AG09319 (cell line): ENCODE measurements at regions not wholly inside any gene's neighbourhood (a gene's known extent, or its start where the extent isn't known, plus 50 kb on each side); places are given as distances from the start of the nearest gene placed in this dataset.

Experiments
- DNase-seq: peaks from one replicate; pipeline ENCODE4 v3.0.0-alpha.2; 2010; ENCODE audit warnings: low read depth; ENCODE audit errors: extremely low read depth
- TF ChIP-seq, protein P1 (sequence below): IDR thresholded peaks from 2 replicates; pipeline ENCODE4 v1.5.1; 2011; ENCODE audit warnings: low read depth, mild to moderate bottlenecking, inconsistent platforms, low read length, moderate library complexity

DNA sequence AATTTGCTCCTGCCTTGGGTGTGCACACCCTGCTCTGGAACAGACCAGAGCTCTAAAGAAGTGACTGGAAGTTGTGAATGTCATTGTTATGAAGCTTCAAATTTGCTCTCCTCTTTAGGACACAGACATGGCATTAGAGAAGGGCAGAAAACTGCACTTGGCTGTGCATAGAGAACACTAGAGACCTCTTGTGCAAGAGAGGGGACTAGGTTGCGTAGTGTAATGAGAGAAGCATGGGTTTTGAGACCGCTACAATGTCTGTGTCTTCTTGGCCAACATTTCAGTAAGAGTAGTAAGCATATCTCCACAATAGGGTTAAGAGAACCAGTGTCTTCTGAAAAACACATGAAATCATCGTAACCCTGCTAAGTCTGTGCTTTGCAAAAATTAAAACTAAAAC, 423.3 kb downstream of the SPRY2 start:
- TF ChIP-seq, protein P1, sequence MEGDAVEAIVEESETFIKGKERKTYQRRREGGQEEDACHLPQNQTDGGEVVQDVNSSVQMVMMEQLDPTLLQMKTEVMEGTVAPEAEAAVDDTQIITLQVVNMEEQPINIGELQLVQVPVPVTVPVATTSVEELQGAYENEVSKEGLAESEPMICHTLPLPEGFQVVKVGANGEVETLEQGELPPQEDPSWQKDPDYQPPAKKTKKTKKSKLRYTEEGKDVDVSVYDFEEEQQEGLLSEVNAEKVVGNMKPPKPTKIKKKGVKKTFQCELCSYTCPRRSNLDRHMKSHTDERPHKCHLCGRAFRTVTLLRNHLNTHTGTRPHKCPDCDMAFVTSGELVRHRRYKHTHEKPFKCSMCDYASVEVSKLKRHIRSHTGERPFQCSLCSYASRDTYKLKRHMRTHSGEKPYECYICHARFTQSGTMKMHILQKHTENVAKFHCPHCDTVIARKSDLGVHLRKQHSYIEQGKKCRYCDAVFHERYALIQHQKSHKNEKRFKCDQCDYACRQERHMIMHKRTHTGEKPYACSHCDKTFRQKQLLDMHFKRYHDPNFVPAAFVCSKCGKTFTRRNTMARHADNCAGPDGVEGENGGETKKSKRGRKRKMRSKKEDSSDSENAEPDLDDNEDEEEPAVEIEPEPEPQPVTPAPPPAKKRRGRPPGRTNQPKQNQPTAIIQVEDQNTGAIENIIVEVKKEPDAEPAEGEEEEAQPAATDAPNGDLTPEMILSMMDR = no peak
- DNase-seq = no peak

DNA sequence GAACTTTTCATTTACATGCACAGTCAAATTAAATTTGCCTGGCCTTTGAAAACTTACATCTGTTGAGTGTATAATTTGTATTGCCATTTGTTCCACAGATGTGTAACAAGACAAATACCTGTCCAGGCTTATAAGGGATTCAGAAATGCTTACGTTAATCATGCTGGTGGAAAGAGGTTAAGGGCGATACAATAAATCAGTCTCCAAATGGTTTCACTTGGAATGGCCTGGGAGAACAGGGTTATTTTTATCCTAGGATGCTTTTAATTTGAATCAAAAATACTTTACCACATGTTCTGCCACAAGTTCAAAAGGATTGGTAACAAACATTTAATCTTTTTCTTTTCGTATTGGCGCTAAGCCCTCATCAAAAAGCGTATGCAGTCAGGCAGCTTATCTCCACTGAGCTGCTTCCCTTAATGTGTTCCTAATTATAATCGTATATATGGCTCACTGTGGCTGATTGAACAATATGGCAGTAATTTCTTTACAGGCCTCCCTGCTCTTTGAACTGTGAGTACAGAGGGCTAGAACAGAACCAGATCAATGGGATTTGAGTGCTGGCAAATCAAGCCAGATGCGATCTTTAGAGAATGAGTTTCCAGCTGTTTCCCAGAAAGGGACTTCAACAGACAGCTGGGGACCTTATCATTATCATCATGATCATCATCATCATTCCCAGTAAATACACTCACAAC, 425.7 kb downstream of the SPRY2 start:
- no peak for DNase-seq
- TF ChIP-seq, protein P1 = no peak

DNA sequence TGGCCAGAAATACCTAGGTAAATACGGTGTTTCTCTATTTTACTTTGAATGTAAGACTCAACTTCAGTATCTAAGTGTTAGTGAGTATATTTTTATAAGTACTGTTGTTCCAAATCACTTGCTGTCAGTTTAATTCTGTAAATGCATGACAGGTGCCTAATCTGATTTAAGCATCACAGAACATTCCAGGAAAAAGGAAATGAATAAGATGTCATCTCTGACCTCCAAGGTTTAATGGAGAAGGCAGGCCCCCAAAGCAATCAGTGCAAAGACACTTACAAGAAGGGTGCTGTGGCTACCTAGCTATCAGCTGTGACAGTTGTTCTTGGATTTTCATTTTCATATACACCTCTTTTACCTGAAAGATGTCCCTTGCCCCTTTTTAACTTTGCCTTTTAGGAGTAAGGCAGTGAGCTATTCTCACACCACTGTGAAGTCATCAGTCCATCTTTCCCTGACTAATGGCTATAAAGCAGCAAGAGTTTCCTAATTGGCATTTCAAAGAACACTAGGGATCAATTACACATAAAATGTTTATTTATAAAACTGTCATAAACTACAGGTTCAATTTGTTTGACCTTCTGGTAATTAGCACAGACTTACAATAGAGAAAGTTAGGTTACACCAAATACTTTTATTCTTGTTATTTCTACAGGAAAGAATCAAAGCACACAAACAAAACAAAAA, 427.6 kb downstream of the SPRY2 start:
- DNase-seq = no peak
- TF ChIP-seq, protein P1 = no peak

DNA sequence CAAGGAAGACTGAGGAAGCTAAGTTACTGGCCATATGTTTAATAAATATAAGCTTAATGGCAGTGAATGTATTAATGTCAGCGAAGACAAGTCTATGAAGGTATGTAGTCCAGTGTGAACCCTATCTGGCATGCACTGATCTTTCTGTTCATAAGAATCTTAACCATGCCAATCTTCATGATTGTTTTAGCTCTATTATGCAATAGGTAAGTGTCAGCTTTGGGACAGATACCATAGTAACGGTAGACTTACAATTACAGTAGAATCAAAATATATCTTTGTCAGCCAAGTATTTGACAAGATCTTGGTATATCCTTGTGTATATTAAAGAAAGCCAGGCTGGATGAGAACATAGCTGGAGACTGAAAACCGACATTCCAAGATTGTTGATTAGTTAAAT, 428.5 kb downstream of the SPRY2 start:
- TF ChIP-seq, protein P1 = no peak
- no peak for DNase-seq

DNA sequence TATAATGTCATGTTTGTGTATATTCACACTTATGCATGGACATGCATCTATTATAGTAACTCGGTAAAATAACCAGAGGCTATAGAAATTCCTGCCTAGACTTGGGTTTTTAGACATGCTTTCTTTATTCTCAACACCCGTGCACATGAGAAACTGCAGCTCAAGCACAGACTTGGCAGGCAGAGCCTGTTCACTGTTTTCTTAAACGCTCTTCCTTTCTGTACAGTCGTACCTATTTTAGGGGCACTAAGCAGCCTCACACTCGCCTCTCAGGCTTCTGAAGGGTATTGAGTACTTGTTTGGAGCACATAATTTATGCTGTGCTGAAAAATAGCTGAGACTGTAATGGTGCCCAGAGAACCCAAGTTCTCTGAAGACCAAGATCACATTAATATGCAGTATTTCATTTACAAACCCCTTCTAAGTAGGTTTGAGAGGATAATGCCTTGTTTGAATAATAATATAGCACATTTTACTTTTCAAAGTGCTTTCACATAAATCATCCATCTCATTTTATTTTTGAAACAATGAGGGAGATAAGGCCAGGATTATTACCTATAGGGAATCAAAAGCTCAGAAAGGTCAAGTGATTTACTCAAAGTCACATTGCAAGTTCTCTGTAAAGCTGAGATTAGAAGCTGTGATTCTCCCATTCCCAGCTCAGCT, 429.9 kb downstream of the SPRY2 start:
- TF ChIP-seq, protein P1 = no peak
- DNase-seq = no peak

DNA sequence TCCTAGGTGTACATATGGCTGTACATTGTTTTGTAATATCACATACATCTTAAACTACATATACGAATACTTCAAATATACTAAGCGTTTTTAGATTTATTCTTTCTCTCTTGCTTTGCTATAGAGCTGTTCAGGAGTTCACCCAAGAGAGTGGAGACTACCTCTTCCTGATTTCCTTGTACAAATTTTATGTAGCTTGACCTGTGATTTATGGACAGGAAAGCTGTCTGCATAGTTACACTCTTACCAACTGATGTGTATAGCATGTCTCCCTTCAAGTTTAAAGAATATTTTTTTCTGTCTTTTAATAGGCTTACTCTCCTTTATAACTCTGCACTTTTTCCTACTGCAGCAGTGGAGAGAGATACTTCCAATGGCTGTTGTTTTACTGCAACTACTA, 428.7 kb downstream of the NDFIP2 start:
- DNase-seq = no peak
- TF ChIP-seq, protein P1 = no peak

DNA sequence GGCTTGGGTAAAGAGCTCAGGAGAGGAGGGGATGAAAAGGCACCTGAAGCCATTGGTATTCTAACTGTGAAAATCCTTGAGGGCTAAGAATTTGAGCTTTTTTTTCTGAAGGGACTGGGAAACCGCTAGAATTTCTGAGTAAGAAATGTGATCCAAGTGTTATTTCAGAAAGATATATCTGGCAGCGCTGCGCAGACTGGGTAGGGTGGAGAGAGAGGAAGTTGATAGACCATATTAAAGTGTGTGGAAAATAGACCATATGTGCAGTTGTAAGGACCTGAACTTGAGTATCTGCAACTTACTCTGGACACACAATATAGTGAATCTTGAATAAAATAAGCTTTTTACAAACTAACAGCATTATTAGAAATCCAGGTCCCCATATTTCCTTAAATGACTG, 427.4 kb downstream of the NDFIP2 start:
- no peak for DNase-seq
- TF ChIP-seq, protein P1 = no peak
